DMS 273 (cell line): ENCODE measurements at regions not wholly inside any gene's neighbourhood (a gene's known extent, or its start where the extent isn't known, plus 50 kb on each side); places are given as distances from the start of the nearest gene placed in this dataset.
A peak's percentile ranks its signal among the peaks of the same experiment; 100 is the strongest.
"Not testable (repeated sequence)": the region's sequence is repeated elsewhere in the genome, so short reads cannot be mapped to it uniquely, and the experiment has no call there.

Experiments used
- DNase-seq: peaks from one replicate; lab custom pipeline; 2025; ENCODE audit not compliant: unreplicated experiment; lab: John Stamatoyannopoulos, UW

DNA sequence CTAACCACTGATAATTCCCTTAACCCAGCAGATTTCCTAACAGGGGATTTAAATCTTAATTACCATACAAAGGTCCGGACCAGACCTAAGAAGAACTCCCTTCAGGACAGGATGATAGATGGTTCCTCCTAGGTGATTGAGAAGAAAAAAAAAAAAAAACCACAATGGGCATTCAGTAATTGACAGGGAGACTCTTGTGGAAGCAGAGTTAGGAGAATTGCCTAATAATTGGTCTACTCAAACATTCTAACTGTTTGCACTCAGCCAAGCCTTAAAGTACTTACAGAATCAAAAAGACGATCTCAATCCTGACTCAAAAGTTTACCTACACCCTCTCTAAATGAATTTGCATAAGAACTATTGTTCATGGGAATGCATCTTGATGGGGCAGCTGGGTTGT lies 844.7 kb upstream of the ACVR2A start:
- not testable (repeated sequence) for DNase-seq

DNA sequence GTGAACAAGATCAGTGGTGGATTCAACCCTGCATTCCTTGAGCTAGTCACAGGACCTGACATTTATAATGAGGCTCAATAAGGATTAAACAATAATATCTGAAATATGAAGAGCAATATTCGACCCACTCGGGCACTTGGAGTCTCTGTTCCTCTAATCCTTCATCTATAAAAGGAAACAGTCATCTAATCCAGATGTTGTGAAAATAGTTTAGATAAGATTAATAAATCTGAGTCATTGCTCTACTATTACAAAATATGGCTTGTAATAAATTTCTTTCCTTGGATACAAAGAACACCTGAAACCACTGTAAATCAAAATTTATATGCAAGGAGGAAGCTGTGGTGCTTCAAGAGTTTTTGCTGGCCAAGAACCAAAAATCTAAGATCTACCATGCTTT lies 846.9 kb upstream of the ACVR2A start:
- DNase-seq: no peak

DNA sequence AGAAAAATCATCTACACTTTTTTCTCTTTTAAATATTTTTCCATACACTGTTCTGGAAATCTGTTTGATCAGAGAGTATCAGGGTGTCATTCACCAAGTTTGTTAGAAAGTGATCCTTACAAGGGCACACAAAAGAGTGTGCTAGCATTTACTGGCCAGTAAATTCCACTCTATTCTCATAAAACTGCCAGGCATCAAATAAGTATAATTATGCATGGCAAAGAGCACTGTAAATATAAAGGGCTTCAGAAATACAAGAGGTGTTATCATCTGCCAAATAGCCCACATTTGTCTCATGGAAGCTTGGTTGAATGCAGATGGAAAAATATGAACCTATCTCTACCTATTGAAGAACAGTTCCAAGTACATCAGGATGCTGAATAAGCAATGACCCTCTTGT lies 847.3 kb upstream of the ACVR2A start:
- DNase-seq: no peak

DNA sequence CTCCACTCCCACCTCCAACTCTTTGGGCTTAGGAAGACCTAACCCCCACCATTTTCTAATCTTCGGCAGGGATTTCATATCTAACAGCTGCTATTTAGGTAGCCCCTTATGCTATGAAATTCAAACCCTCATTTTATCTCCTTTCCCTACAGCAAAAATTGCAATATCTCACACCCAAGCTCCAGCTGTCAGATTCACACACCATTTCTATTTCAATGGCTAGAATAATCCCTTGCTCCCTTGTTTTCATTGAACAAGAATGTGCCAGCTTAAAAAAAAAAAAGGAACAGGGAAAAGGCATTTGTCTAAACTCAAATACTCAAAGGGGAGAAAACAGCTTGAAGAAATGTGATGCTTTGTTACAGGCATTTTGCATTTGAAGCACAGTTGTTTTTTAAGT lies 850.6 kb upstream of the ACVR2A start:
- peak; percentile 19 for DNase-seq

DNA sequence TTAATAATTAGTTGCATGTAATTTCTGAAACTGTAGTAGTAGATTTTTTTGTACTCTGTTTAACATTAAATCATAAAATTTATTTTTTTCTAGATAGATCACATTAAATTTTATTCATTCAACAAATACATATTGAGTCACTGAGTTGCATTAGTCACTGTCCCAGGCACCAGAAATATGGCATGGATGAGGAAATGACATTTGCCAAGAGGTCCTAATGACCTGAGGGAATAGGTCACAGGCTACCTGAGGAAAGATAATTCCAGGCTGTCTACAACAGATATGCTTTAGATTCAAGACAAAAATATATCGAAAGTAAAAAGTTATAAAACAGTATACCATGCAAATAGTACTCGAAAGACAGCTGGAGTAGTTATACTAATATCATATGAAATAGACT lies 852.4 kb upstream of the ACVR2A start:
- no peak for DNase-seq

DNA sequence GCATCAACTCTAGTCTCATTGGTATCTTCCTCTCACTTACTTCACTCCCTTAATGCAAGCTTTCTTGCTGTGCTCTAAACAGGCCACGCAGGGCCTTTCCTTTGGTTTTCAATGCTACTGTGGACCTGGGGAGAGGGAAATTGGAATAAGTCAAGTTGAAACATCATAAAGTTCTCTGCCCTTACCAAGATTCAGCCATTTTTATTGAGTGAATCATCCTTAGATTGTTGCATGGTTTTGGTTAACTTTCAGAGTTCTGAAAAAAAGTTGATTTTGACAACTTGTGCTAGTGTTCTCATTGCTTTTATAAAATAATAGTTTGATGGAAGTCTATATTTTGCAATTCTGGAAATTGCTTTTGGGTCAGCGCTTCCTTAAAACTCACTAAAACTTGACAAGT lies 852.8 kb upstream of the ACVR2A start:
- DNase-seq: no peak

DNA sequence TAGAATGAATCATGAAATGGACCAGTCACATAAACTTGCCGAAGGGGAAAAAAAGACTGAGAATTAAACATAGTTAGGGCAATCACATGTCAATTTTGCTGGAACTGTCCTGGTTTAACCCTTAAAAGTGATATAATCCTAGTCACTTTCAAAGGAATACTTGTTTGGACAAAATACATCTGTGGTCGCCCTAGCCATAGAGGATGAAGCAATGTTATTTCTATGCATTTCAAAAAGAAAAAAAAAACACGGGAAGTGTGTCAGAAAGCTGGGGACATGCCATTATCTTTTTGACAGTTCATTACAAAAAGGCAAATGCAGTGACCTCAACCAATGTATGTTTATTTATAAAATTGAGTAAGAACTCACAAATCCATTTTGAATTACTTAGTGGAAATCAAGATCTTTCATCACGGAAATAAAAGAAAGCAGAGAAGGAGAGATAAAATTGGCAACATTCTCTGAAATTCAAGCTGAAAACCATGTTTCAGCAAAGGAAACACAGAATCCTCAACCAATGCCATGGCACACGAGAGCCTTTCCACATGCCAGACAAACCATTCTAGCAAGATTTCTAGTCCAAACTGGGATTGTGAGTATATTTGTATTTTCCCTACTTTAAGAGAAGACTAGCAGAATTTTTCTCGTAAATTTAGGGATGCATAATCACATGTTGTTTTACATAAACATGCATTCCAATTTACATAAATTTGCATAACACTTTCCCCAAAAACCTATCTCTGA lies 854.3 kb upstream of the ACVR2A start:
- no peak for DNase-seq

DNA sequence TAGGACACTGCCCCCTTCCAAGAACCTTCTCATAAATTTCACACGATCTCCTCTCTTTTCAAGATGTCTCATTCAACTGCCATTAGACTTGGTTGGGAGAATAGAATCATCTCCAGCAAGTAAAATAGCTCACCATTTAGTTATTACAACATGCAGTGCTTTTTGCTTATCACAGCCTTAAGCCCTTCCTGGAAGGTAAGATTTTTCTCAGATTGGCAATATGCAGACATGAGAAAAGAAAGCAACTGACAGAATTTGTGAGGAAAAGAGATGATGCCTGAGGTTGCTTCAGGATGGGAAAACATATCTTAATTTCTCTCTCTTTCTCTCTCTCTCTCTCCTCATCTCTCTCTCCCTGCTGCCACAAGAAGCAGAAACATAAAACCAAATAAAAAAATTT lies 855.1 kb upstream of the ACVR2A start:
- no peak for DNase-seq

DNA sequence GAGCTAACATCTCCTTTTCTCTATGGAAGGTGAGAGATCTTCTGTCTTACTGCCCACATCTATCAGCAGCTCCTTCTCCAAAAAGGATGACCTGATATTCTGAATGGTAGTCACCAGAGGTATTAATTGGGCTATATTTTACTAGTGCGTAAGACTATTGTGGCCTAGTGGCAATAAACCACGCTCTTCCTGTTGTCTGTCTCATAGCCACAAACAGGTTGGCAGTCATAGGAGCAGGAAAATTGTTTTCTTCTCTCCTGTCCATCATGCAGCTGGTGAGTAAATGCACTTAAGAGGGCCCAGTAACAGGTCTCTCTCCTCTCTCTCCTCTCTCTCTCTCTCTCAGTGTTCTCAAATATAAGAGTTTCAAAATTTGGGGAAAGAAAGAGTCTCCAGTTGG lies 856.8 kb upstream of the ACVR2A start:
- no peak for DNase-seq

DNA sequence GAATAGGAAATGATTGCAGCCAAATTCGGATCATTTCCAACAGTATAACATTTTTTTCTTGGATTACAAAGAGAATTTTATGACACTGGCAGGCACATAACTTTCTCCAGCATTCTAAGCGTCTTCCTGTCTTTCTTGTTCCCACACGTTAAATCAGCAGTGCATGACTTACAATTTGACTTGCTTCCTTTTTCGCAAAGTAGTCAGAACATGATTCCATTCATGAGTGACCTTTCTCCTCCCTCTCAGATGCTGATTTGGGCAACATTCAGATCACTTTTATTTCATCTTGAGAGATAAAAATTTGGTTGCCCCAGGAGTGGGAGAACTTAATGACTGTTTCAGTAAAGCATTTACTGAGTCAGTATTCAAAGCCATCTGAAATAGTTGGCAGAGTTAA lies 858.7 kb upstream of the ACVR2A start:
- no peak for DNase-seq

DNA sequence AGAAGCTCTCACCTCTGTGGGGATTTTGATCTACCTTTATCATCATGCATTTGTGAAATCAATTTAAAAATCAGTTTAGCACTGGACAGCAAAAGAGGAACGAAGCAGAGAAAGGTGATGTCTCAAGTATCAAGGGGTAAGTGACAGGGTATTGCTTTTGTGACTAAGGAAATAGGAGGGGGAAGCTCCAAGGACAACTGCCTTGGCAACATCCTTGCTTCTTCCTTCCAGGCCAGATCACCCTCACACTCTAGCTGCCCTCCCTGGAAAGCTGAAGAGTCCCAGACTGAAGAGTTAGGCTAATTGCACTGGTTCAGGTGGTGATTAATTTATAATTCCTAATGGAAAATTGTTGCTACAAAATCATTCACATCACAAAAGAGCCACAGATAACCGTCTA lies 859.1 kb upstream of the ACVR2A start:
- no peak for DNase-seq

DNA sequence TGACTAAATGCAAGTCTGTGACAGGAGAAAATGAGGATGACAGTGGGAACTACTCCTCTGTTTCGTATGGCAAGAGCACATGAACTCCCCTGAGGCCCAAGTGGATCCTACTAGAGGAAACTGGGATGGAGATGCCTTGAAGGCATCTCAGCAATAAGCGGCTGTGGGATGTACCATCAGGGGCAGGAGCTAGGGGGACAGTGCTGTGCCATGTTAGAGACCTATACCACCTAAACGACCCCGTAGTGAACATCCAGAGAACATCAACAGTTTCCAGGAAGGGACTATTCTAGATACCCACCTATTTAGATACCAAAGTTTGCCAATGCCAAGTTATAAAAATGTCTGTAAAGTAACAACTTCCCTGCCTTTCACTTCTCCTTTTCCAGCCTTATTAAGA lies 860.8 kb upstream of the ACVR2A start:
- DNase-seq: no peak

DNA sequence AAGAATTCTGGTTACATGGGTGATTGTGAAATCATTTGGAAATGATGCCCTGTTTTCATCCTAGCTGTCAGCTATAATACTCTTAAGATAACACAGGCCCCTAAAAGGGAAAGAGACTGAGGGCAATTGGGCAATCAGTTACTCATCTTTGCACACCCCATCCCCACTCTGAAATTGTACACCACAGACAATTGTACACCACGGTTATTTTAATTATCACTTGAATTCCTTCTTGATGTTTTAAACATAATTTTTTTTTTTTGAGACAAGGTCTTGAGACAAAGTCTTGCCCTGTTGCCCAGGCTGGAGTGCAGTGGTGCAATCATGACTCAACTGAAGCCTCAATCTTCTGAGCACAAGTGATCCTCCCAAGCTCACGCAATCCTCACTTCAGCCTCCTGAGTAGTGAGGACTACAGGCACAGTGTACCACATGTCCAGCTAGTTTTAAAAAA lies 862.4 kb upstream of the ACVR2A start:
- DNase-seq: no peak

DNA sequence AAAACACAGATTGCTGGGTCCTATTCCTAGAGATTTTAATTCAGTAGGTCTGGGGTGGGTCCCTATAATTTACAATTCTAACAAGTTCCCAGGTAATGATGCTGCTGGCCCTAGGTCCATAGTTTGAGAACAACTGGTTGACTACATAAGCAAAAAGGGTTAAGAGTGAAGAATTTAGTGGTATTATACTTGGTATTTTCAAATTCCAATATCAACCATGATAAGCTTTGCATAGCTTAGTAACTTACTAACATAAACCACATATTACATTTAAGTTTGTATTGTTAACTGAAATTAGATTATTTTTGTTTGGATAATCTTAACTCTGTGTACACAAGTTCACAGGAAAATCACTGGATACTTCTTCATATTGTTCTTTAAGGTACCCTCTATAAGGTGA lies 862.9 kb upstream of the ACVR2A start:
- no peak for DNase-seq

DNA sequence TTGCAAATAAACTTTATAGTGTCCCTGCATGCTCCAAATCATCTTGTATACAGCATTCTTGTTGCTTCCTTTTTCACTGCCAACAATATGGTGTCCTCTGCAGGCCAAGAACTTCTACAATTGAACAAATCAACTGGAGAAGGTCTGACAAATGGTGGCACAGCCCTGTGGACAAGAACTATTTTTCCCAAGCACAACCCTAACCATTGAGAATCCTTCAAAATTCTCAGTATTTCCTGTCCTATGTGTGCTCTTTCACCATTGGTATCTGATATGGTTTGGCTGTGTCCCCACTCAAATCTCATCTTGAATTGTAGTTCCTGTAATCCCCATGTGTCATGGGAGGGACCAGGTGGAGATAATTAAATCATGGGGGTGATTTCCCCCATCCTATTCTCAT lies 865.1 kb upstream of the ACVR2A start:
- DNase-seq: no peak

DNA sequence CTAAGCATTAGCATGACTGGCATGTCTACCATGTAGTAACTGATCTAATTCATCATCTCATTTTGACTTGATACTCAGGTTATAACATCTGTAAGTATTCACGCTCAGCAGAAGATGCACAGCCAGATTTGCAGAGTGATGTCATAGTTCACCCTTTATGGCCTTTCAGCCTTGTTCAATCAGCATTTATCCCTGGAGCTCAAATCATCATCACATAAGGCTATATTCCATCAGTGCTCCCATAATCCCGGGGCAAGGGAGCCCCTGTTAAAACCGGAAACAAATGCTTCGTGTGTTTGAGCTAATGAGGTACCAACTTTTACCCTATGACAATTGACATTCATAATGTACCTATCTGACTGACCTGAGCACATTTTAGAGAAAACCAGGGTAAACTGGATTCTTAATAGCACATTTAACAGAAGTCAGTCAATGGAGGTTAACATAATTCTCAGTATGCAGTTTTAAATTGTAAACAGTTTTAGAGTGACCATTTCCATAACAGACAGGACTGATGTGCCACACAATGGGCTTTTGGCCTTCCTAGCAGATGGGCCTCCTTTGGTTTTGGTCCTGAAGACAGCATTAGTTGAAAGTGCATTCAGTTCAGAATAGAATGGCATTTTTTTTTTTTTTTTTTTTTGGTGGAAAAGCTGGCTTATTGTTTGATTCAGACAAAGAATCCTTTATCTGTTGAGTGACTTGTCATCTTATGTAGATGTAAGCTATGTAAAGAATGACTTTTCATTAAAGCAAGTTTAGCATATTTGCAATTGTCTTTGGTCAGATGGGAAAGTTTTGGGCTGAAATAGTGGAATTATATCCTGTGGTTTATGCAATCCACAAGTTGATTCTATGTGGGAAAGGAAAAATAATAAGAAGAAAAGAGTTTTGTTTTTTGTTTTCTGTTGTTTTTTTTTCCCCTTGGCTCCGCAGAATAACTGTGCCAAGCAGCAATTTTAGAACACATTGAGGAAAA lies 866.0 kb upstream of the ACVR2A start:
- DNase-seq: no peak

DNA sequence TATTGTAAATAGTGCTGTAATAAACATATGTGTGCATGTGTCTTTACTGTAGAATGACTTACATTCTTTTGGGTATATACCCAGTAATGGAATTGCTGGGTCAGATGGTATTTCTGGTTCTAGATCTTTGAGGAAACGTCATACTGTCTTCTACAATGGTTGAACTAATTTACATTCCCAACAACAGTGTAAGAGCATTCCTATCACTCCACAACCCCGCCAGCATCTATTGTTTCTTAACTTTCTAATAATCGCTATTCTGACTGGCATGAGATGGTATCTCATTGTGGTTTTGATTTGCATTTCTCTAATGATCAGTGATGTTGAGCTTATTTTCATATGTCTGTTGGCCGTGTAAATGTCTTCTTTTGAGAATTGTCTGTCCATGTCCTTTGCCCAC lies 873.8 kb upstream of the ACVR2A start:
- not testable (repeated sequence) for DNase-seq

DNA sequence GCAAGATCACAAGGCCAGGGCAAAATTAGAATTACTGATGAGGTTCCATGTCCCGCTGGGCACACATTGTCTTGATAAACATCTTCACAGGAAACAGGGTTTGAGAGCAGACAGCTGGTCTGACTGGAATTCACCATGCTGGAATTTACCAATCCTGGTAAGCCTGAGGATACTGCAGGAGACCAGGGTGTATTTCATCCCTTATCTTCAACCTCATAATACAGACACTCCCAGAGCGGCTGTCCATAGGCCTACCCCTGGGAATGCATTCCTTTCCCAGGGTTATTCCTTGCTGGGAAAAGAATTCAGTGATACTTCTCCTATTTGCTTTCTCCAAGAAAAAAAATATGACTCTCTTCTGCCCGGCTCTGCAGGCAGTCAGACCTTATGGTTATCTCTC lies 875.1 kb upstream of the ACVR2A start:
- DNase-seq: peak; percentile 1

DNA sequence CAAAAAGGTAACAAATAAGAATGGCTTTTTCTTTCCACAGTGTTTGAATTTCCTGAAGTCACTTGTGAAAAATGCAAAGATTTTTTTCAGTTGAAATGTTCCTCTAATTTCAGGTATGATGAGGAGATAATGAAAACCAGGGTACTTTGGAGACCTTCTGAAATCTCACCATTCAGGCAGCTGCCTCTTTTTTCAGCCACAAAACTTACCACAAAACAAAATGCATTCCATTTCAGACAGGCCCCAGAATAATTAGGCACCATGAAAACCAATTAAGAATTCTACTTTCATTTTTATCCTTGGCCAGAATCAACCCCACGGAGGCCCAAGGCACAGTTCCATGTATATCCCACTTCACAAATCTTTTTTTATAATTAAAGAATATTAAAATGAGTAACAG lies 880.3 kb upstream of the ACVR2A start:
- DNase-seq: no peak

DNA sequence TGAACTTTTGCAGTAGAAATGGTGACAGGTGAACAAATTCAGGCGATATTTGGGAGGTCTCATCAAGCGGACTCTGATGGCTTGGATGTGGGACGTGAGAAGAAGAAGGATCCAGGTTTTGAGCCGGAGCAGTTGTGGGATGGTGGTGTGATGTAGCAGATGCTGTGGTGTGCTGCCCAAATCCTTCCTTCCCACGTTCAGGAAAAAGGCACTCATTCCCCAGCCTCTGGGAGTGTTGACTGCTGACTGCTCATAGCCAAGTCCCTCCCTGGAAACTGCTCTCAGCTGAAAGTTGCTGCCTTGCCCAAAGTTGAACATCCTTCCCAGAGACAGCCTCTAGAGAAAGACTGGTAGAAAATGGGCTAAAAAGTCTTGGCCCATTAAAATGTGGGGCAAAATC lies 890.3 kb upstream of the ACVR2A start:
- DNase-seq: no peak

DNA sequence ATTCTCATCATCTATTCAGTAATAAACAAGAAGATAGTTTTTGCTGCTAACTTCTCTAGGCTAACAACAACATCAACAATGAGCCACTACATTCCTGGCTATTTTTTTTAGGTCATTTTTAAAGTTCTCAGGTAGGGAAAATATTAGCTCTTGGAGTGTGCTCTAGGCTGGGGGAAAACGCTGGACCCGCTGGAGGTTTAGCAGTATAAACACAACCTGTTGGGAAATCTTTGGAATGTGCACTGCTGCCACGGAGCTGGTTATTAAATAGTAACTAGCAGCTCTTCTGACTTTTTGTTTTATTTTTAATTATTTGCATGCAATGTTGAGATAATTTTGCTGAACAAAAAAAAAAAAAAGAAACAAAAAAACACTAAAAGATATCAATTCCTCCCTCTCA lies 892.1 kb upstream of the ACVR2A start:
- DNase-seq: no peak

DNA sequence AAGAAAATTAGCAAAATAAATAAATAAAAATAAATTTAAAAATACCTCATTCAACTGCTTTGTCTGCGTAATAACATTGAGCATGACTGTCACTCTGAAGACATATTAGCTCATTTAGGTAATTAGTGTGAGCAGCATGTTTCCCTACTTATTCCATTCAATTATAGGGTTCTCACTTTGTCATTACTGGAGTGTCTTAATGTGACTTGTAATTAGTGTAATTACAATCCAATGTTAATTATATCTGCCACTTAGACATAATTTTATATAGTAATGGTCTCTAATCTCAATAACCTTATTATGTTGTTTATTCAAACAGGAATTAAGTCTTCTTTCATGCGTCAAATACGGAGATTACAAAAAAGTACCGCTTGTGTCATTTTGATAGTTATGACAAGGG lies 893.9 kb upstream of the ACVR2A start:
- no peak for DNase-seq
